Right hindlimb (tissue), 1 donor: ENCODE measurements at regions not wholly inside any gene's neighbourhood (a gene's known extent, or its start where the extent isn't known, plus 50 kb on each side); places are given as distances from the start of the nearest gene placed in this dataset.
A peak's percentile ranks its signal among the peaks of the same experiment; 100 is the strongest.

Experiments
- DNase-seq: peaks from one replicate; pipeline ENCODE4 v3.0.0-alpha.2; 2018

GRCh38 chr5:171580502-171581265 is 161.2 kb downstream of the FGF18 start:
- DNase-seq, result peak; percentile 55

GRCh38 chr5:171581781-171582180 is 162.3 kb downstream of the FGF18 start:
- no peak for DNase-seq

DNA sequence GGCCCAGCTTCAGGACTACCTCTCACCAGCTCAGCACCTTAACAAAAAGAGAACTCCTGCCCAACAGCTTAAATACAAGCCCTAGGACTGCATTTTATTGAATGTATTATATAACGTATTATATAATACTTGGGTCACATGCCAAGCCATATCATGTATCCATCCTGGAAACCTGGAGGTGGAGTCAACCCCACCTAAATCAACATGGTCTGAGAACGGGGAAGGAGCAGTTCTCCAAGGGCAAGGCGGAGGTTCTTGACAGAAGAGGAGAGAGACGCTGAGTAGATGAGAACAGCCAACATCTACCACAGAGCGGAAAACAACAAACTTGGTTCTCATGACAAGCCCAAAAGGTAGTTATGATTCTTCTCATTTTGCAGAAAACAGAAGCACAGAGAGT is 163.4 kb downstream of the FGF18 start:
- DNase-seq, result no peak

DNA sequence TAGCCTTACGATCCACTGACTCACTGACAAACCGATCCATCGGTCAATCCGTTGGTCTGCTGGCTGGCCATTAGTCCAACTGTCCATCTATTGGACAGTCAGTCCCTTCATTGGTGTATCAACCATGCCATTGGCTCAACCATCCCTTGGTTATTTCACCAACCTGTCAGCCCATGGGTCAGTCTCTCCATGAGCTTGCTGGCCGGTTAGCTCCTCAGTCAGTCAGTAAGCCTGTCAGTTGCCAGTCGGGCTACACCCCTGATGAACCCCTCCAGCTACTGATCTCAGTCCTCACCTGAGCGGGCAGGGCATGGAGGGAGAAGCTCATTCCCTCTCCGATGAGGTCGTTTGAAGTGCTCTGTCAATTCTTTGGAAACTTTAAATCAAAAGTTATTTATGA is 166.5 kb downstream of the FGF18 start:
- DNase-seq, result no peak

GRCh38 chr5:171586436-171586835 is 167.0 kb downstream of the FGF18 start:
- no peak for DNase-seq

DNA sequence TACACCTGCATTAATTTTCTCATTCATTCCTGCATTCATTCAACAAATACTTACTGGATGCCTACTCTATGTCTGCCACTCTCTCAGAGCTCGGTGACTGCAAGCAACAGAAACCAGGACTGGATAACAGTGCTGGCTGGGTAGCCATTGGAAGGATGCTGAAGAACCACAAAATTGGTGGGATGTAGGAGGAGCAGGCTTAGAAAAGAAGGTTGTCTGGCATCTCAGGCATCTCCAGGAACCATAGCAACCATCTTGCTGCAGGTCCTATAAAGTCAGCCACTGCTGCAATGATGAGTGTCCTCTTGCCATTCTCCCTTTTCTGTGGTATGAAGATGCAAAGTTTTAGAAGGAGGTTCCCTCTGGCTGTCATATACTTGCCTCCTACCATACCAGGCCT is 168.6 kb downstream of the FGF18 start:
- no peak for DNase-seq

- DNase-seq, result no peak
Measured at GRCh38 chr5:171588790-171589189, 169.3 kb downstream of the FGF18 start.

- DNase-seq, result no peak
Measured at GRCh38 chr5:171589461-171589860, 170.0 kb downstream of the FGF18 start.

- DNase-seq, result no peak
Measured at GRCh38 chr5:171592076-171592475, 172.6 kb downstream of the FGF18 start.

DNA sequence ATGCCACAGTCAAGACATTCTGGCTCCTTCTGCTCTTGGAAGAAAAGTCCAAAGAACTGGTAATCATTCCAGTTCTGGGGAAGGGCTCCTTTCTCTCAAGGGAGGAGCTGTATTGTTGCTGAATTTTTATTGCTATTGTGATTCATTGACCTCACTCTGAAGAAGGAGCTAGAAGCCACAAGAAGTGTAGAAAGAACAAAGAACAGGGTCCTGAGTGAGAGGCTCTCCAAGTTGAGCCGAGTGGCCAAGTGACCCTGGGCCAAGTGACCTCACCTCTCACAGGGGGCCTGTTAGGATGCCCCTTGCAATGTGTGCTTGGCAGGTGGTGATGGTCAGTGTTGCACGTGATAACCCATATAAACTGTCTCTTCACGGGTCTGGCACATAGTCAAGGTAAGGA is 173.3 kb downstream of the FGF18 start:
- DNase-seq, result no peak

- no peak for DNase-seq
Measured at GRCh38 chr5:171593401-171593800, 174.0 kb downstream of the FGF18 start.

- DNase-seq, result no peak
Measured at GRCh38 chr5:171593976-171594375, 174.5 kb downstream of the FGF18 start.

DNA sequence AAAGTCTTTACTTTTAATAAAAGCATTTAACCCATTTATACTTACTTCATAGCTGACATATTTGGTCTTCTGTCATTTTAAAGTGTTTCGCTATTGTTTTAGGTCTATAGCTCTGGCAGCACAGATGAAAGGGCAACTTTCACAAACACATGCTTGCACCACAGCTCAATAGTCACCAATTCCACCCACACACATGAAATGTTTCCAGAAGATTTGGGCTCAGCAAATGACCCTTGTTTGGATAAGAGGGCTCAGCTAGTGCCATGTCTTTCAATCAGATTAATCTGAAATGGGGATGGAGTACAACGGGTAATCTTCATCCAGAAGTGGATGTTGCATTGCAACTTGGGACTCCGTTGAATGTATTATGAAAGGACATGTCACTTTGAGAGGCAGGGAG is 176.0 kb downstream of the FGF18 start:
- no peak for DNase-seq

GRCh38 chr5:171595801-171596231 is 176.4 kb downstream of the FGF18 start:
- DNase-seq, result no peak

DNA sequence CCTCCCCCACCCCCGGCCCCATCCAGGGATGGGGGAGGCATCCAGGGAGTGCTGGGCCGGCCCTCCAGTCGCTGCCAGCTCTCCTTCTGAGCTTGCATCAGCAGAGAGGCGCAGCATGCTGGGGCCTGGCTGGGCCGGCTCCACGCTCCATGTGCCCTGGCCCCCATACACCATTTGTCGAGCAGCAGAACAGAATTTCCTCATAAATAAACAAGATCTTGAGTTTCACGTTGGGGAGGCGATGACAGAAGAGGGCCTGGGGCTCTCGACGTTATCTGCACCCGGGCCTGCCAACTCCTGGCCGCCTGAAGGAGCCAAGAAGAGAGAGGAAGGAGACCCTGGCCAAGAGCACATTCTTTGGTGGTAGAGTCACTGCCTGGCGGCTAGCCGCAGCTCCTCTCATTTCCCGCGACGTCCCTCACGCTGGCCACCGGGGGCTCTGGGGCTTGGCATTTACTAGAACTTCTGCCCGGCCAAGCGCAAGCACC is 177.0 kb downstream of the FGF18 start:
- DNase-seq, result peak; percentile 83

- DNase-seq, result no peak
Measured at GRCh38 chr5:171597946-171598640, 178.6 kb downstream of the FGF18 start.

DNA sequence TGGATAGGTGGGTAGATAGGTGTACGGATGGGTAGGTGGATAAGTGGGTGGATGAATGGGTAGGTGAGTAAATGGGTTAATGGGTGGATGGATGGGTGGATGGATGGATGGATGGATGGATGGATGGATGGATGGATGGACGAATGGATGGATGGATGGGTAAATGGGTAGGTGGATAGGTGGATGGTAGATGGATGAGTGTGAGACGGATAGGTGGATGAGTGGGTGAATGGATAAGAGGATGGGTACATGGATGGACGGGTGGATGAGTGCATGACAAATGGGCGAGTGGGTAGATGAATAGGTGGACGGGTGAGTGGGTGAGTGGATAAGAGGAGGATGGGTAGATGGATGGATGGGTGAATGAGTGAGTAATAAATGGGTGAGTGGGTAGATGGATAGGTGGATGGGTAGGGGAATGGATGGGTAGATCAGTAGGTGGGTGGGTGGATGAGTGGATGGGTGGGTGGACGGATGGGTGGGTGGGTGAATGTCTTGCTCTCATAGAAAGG is 179.2 kb downstream of the FGF18 start:
- no peak for DNase-seq

DNA sequence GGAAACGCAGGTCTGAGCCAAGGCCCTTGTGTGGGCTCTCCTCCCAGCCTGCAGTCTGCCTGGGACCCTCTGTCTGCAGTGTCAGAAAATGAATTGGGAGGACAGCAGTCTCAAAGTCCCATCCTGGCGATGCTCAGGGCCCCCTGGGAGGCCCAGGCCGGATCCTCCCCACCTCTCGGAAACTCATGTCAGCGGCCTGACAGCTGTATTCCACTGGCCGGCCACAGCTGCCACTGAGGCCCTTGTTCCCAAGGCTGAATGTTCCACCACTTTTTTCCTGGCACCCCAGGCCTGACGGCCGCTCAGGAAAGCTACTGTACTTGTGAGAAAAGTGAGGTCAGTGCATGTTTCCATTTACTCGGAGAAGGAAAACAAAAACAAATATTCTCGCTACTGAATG is 180.0 kb downstream of the FGF18 start:
- peak; percentile 76 for DNase-seq

- DNase-seq, result no peak
Measured at GRCh38 chr5:171599957-171600612, 180.6 kb downstream of the FGF18 start.

- no peak for DNase-seq
Measured at GRCh38 chr5:171600741-171601265, 181.4 kb downstream of the FGF18 start.

GRCh38 chr5:171601266-171601881 is 181.9 kb downstream of the FGF18 start:
- DNase-seq, result no peak

DNA sequence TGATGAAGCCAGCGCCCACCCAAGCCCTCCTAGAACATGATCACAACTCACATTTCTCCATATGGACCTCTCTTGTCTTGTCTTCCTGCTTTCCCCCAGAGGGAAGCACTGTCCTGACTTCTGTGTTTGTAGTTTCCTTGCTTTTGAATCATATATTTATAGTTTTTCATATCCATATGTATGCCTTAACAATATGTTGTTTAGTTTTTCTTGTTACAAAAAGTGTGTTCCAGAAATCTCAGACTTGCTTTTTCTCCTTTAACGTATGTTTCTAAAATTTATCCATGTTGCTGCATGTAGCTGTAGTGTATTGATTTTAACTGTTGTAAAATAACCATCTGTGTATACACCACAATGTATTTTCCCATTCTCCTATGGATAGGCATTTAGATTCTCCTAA is 182.0 kb upstream of the SMIM23 start:
- DNase-seq, result no peak

DNA sequence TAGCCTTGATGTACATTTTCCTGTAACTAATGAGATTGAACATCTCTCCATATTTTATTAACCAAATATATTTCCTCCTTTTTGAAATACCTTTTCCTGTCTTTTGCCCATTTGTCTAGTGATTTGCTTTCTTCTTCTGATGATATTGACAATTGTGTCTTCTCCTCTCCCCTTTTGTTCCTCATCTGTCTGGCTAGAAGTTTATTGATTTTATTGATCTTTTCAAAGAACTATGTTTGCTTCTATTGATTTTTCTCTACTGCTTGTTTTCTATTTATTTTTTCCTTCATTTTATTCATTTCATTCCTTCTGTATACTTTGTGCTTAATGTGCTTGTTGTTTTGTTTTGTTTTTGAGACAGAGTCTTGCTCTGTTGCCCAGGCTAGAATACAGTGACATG is 181.4 kb upstream of the SMIM23 start:
- no peak for DNase-seq
